HEK293 (cell line): ENCODE measurements at regions not wholly inside any gene's neighbourhood (a gene's known extent, or its start where the extent isn't known, plus 50 kb on each side); places are given as distances from the start of the nearest gene placed in this dataset.

Experiments
- CTCF ChIP-seq: fragments of 450-650 bp; formaldehyde crosslinking; IDR thresholded peaks from 2 replicates; pipeline ENCODE4 v1.5.1; 2016; ENCODE audit warnings: missing biosample characterization, missing genetic modification characterization
- GLIS1 ChIP-seq: fragments of 450-650 bp; formaldehyde crosslinking; IDR thresholded peaks from 2 replicates; pipeline ENCODE4 v1.5.1; 2016; ENCODE audit warnings: missing biosample characterization, missing genetic modification characterization
- ZNF280D ChIP-seq: fragments of 450-650 bp; formaldehyde crosslinking; IDR thresholded peaks from 2 replicates; pipeline ENCODE4 v1.5.1; 2016; ENCODE audit warnings: missing biosample characterization, missing genetic modification characterization
- ZNF561 ChIP-seq: fragments of 450-650 bp; IDR thresholded peaks from 2 replicates; pipeline ENCODE4 v1.5.1; 2018; ENCODE audit warnings: missing biosample characterization, missing genetic modification characterization, borderline replicate concordance

- no peak for TF ChIP-seq CTCF (tag by site-specific recombination)
- no peak for TF ChIP-seq GLIS1 (tag by site-specific recombination)
- no peak for TF ChIP-seq ZNF280D (tag by site-specific recombination)
- TF ChIP-seq ZNF561: no peak
Observed at GRCh38 chr10:78759456-78760120, 309.2 kb upstream of the ZMIZ1 start.
